ENCODE measurements at regions not wholly inside any gene's neighbourhood (a gene's known extent, or its start where the extent isn't known, plus 50 kb on each side); places are given as distances from the start of the nearest gene placed in this dataset.

- H3K9me3 ChIP-seq (ENCODE audit: control insufficient read depth, low read length), result no peaks in the 10 kb centered on the region
- H3K4me2 ChIP-seq (ENCODE audit: low read length, poor library complexity, severe bottlenecking), result no peak overlapping the region
- H3K27ac ChIP-seq (ENCODE audit: low read length, poor library complexity, severe bottlenecking), result no peak overlapping the region
- no peak for DNase-seq
- H3K36me3 ChIP-seq (ENCODE audit: control insufficient read depth in 1 of 2, insufficient read depth in 2 of 2, low read depth in 1 of 2, low read length in 2 of 2), result no peaks in the 10 kb centered on the region
- WGBS, result 82% methylated on average over 3 of the region's 4 CpGs
- no peak overlapping the region for H3K9ac ChIP-seq (ENCODE audit: low read length)
- no peaks in the 10 kb centered on the region for H3K79me1 ChIP-seq (replicated peaks; ENCODE audit: low read length, poor library complexity, severe bottlenecking)
- H3K23ac ChIP-seq (ENCODE audit: low read length in 2 of 2), result no peak overlapping the region
- H3K4ac ChIP-seq (ENCODE audit: low read depth in 1 of 2, low read length in 2 of 2), result no peak overlapping the region
- no peak overlapping the region for H4K8ac ChIP-seq (ENCODE audit: low read length)
- no peak overlapping the region for H4K91ac ChIP-seq (ENCODE audit: low read length)
- peaks cover 0 to 3% of the 10 kb centered on the region in 2 experiments for H3K27me3 ChIP-seq (ENCODE audit: control insufficient read depth in 1 of 2, insufficient read depth in 1 of 2, low read length in 2 of 2)
- H2BK15ac ChIP-seq (ENCODE audit: low read depth, poor library complexity, severe bottlenecking), result no peak overlapping the region
- no peak overlapping the region for H2AK5ac ChIP-seq (ENCODE audit: low read length, severe bottlenecking)
- H2BK5ac ChIP-seq (ENCODE audit: low read depth, low read length, poor library complexity, severe bottlenecking), result no peak overlapping the region
- H3K14ac ChIP-seq (ENCODE audit: low read length in 2 of 2), result no peak overlapping the region
- no peaks in the 10 kb centered on the region for H3K4me1 ChIP-seq (ENCODE audit: control insufficient read depth, insufficient read depth, low read depth, low read length)
- no peak overlapping the region for H3K18ac ChIP-seq (ENCODE audit: low read depth in 1 of 2, low read length in 2 of 2)
- no peak overlapping the region for H2BK12ac ChIP-seq (ENCODE audit: low read length in 2 of 2)
- H2BK120ac ChIP-seq (ENCODE audit: low read depth, low read length), result no peak overlapping the region
- H2AFZ ChIP-seq (ENCODE audit: low read depth, low read length), result no peak overlapping the region
- no peak overlapping the region for H3K4me3 ChIP-seq (ENCODE audit: insufficient read depth in 1 of 2, low read depth in 1 of 2, low read length in 2 of 2)
These were observed 113.9 kb upstream of the SALL4 start for GRCh38 chr20:51916244-51916643.

- Histone ChIP-seq H3K9ac (ENCODE audit: low read length) (no peak overlapping the region), H3K4me1 (ENCODE audit: control insufficient read depth, insufficient read depth, low read depth, low read length) (no peaks in the 10 kb centered on the region), H3K14ac (ENCODE audit: low read length in 2 of 2) (no peak overlapping the region), H3K27me3 (ENCODE audit: control insufficient read depth in 1 of 2, insufficient read depth in 1 of 2, low read length in 2 of 2) (peaks cover 0 to 3% of the 10 kb centered on the region in 2 experiments), H3K4me2 (ENCODE audit: low read length, poor library complexity, severe bottlenecking) (no peak overlapping the region), H3K9me3 (ENCODE audit: control insufficient read depth, low read length) (no peaks in the 10 kb centered on the region), H2AK5ac (ENCODE audit: low read length, severe bottlenecking) (no peak overlapping the region), H2BK15ac (ENCODE audit: low read depth, poor library complexity, severe bottlenecking) (no peak overlapping the region), H2BK12ac (ENCODE audit: low read length in 2 of 2) (no peak overlapping the region), H3K27ac (ENCODE audit: low read length, poor library complexity, severe bottlenecking) (no peak overlapping the region), H3K36me3 (ENCODE audit: control insufficient read depth in 1 of 2, insufficient read depth in 2 of 2, low read depth in 1 of 2, low read length in 2 of 2) (no peaks in the 10 kb centered on the region), H4K8ac (ENCODE audit: low read length) (no peak overlapping the region), H3K4me3 (ENCODE audit: insufficient read depth in 1 of 2, low read depth in 1 of 2, low read length in 2 of 2) (no peak overlapping the region), H4K91ac (ENCODE audit: low read length) (no peak overlapping the region), H3K23ac (ENCODE audit: low read length in 2 of 2) (no peak overlapping the region), H3K18ac (ENCODE audit: low read depth in 1 of 2, low read length in 2 of 2) (no peak overlapping the region), H2AFZ (ENCODE audit: low read depth, low read length) (no peak overlapping the region), H3K79me1 (replicated peaks; ENCODE audit: low read length, poor library complexity, severe bottlenecking) (no peaks in the 10 kb centered on the region), H2BK120ac (ENCODE audit: low read depth, low read length) (no peak overlapping the region), H3K4ac (ENCODE audit: low read depth in 1 of 2, low read length in 2 of 2) (no peak overlapping the region), H2BK5ac (ENCODE audit: low read depth, low read length, poor library complexity, severe bottlenecking) (no peak overlapping the region)
- 75% methylated on average over 6 of the region's 8 CpGs for WGBS
- DNase-seq, result no peak
These were observed 112.4 kb upstream of the SALL4 start for GRCh38 chr20:51914758-51915157.

GRCh38 chr20:51910321-51911050 is 108.2 kb upstream of the SALL4 start:
- no peak overlapping the region for H3K14ac ChIP-seq (ENCODE audit: low read length in 2 of 2)
- no peak overlapping the region for H3K4me3 ChIP-seq (ENCODE audit: insufficient read depth in 1 of 2, low read depth in 1 of 2, low read length in 2 of 2)
- peak overlapping the region; percentile 56 for H3K4me2 ChIP-seq (ENCODE audit: low read length, poor library complexity, severe bottlenecking)
- H2BK12ac ChIP-seq (ENCODE audit: low read length in 2 of 2), result no peak overlapping the region
- no peak overlapping the region for H2AFZ ChIP-seq (ENCODE audit: low read depth, low read length)
- H3K36me3 ChIP-seq (ENCODE audit: control insufficient read depth in 1 of 2, insufficient read depth in 2 of 2, low read depth in 1 of 2, low read length in 2 of 2), result no peaks in the 10 kb centered on the region
- peak overlapping the region; percentile 43 for H3K27ac ChIP-seq (ENCODE audit: low read length, poor library complexity, severe bottlenecking)
- peak; percentile 41 for DNase-seq
- no peak overlapping the region for H3K23ac ChIP-seq (ENCODE audit: low read length in 2 of 2)
- H2BK5ac ChIP-seq (ENCODE audit: low read depth, low read length, poor library complexity, severe bottlenecking), result no peak overlapping the region
- H3K18ac ChIP-seq (ENCODE audit: low read depth in 1 of 2, low read length in 2 of 2), result peak overlapping the region in 1 of 2 experiments; percentile 21
- no peak overlapping the region for H3K9ac ChIP-seq (ENCODE audit: low read length)
- peaks cover 0 to 3% of the 10 kb centered on the region in 2 experiments for H3K27me3 ChIP-seq (ENCODE audit: control insufficient read depth in 1 of 2, insufficient read depth in 1 of 2, low read length in 2 of 2)
- WGBS, result 3% methylated on average over 6 of the region's 7 CpGs
- H2BK15ac ChIP-seq (ENCODE audit: low read depth, poor library complexity, severe bottlenecking), result no peak overlapping the region
- no peak overlapping the region for H4K8ac ChIP-seq (ENCODE audit: low read length)
- H3K9me3 ChIP-seq (ENCODE audit: control insufficient read depth, low read length), result no peaks in the 10 kb centered on the region
- no peaks in the 10 kb centered on the region for H3K79me1 ChIP-seq (replicated peaks; ENCODE audit: low read length, poor library complexity, severe bottlenecking)
- H2AK5ac ChIP-seq (ENCODE audit: low read length, severe bottlenecking), result no peak overlapping the region
- H3K4ac ChIP-seq (ENCODE audit: low read depth in 1 of 2, low read length in 2 of 2), result no peak overlapping the region
- no peak overlapping the region for H2BK120ac ChIP-seq (ENCODE audit: low read depth, low read length)
- H4K91ac ChIP-seq (ENCODE audit: low read length), result no peak overlapping the region
- H3K4me1 ChIP-seq (ENCODE audit: control insufficient read depth, insufficient read depth, low read depth, low read length), result no peaks in the 10 kb centered on the region

- H3K36me3 ChIP-seq (ENCODE audit: control insufficient read depth in 1 of 2, insufficient read depth in 2 of 2, low read depth in 1 of 2, low read length in 2 of 2), result no peaks in the 10 kb centered on the region
- no peak overlapping the region for H2AK5ac ChIP-seq (ENCODE audit: low read length, severe bottlenecking)
- no peak overlapping the region for H2BK15ac ChIP-seq (ENCODE audit: low read depth, poor library complexity, severe bottlenecking)
- no CpG with 5 or more reads among the region's 1 CpG for WGBS
- H3K23ac ChIP-seq (ENCODE audit: low read length in 2 of 2), result no peak overlapping the region
- DNase-seq, result no peak
- no peak overlapping the region for H3K4ac ChIP-seq (ENCODE audit: low read depth in 1 of 2, low read length in 2 of 2)
- no peak overlapping the region for H3K14ac ChIP-seq (ENCODE audit: low read length in 2 of 2)
- H3K4me3 ChIP-seq (ENCODE audit: insufficient read depth in 1 of 2, low read depth in 1 of 2, low read length in 2 of 2), result no peak overlapping the region
- no peak overlapping the region for H3K18ac ChIP-seq (ENCODE audit: low read depth in 1 of 2, low read length in 2 of 2)
- no peaks in the 10 kb centered on the region for H3K4me1 ChIP-seq (ENCODE audit: control insufficient read depth, insufficient read depth, low read depth, low read length)
- H2BK120ac ChIP-seq (ENCODE audit: low read depth, low read length), result no peak overlapping the region
- H2BK12ac ChIP-seq (ENCODE audit: low read length in 2 of 2), result no peak overlapping the region
- H2BK5ac ChIP-seq (ENCODE audit: low read depth, low read length, poor library complexity, severe bottlenecking), result no peak overlapping the region
- no peaks in the 10 kb centered on the region for H3K79me1 ChIP-seq (replicated peaks; ENCODE audit: low read length, poor library complexity, severe bottlenecking)
- H2AFZ ChIP-seq (ENCODE audit: low read depth, low read length), result no peak overlapping the region
- no peak overlapping the region for H4K8ac ChIP-seq (ENCODE audit: low read length)
- H3K9me3 ChIP-seq (ENCODE audit: control insufficient read depth, low read length), result no peaks in the 10 kb centered on the region
- no peak overlapping the region for H3K9ac ChIP-seq (ENCODE audit: low read length)
- no peak overlapping the region for H3K27ac ChIP-seq (ENCODE audit: low read length, poor library complexity, severe bottlenecking)
- H3K4me2 ChIP-seq (ENCODE audit: low read length, poor library complexity, severe bottlenecking), result no peak overlapping the region
- peaks cover 0 to 12% of the 10 kb centered on the region in 2 experiments for H3K27me3 ChIP-seq (ENCODE audit: control insufficient read depth in 1 of 2, insufficient read depth in 1 of 2, low read length in 2 of 2)
- H4K91ac ChIP-seq (ENCODE audit: low read length), result no peak overlapping the region
These were observed 104.4 kb upstream of the SALL4 start for GRCh38 chr20:51906679-51907078.

All from mesenchymal stem cell (in vitro differentiated cells and primary cell).